Psoas muscle (tissue), 7 donors: ENCODE measurements at regions not wholly inside any gene's neighbourhood (a gene's known extent, or its start where the extent isn't known, plus 50 kb on each side); places are given as distances from the start of the nearest gene placed in this dataset.

Source experiments
- ATAC-seq, 4 donors: fragments of 200-7000 bp; cut with Tn5 transposase; one replicate each; pipeline ENCODE4 v1.9.1; 2020; ENCODE audit warnings: moderate library complexity in 3 of 4, mild to moderate bottlenecking in 2 of 4
- DNase-seq, 2 donors: peaks; one replicate each; pipeline ENCODE4 v3.0.0-alpha.2; 2020
- H3K27ac ChIP-seq: fragments of 200-600 bp; one replicate; pipeline ENCODE4 v1.8.0; 2022
- H3K27me3 ChIP-seq, 3 donors: fragments of 200-600 bp in 1 of 3; one replicate each; pipeline versions ENCODE4 v1.6.1 to v1.8.0; 2013 to 2022; ENCODE audit warnings: low read length in 2 of 3, mild to moderate bottlenecking in 2 of 3, moderate library complexity in 1 of 3; ENCODE audit not compliant: insufficient read depth in 3 of 3
- H3K36me3 ChIP-seq, 2 donors: fragments of 200-600 bp in 1 of 2; one replicate each; pipeline versions ENCODE4 v1.6.1 to v1.8.0; 2013 to 2022; ENCODE audit warnings: low read depth in 1 of 2, mild to moderate bottlenecking in 1 of 2, moderate library complexity in 1 of 2; ENCODE audit not compliant: insufficient read depth in 1 of 2
- H3K4me1 ChIP-seq: fragments of 200-600 bp; one replicate; pipeline ENCODE4 v1.8.0; 2022
- H3K4me3 ChIP-seq: fragments of 200-600 bp; one replicate; pipeline ENCODE4 v1.8.0; 2022; ENCODE audit warnings: mild to moderate bottlenecking
- H3K9me3 ChIP-seq: fragments of 200-600 bp; one replicate; pipeline ENCODE4 v1.8.0; 2022
- WGBS, 3 donors: extraction: QIAGEN DNeasy Blood & Tissue Kit; methylation state at CpG; one replicate each; pipeline versions ENCODE4 v1.1.6 to v1.1.7; 2013; 5-methylcytosine and 5-hydroxymethylcytosine counted together
- intact Hi-C, 2 donors: fragments of 100-400 bp; cut with DNase I; formaldehyde crosslinking; loops; one replicate each; pipeline versions ENCODE4 v1.11.0 to v1.14.2; 2022
- TF ChIP-seq, protein P1 (sequence below): fragments of 200-600 bp; IDR thresholded peaks from one replicate; pipeline ENCODE4 v1.8.0; 2022; ENCODE audit warnings: antibody characterized with exemption
- donor health status: healthy with polysubstance abuse.
- donor health status: DM: no; HTN: no; CAD: no; lungs with moderate emphysema.
- donor health status: Bipolar disorder and iron deficiency.
- donor health status: healthy.
- donor health status: DM: yes; HTN: yes; CAD: no.
- donor health status: DM: no; HTN: no; CAD: no.
- donor health status: DM: yes; HTN: yes; CAD: no.

DNA sequence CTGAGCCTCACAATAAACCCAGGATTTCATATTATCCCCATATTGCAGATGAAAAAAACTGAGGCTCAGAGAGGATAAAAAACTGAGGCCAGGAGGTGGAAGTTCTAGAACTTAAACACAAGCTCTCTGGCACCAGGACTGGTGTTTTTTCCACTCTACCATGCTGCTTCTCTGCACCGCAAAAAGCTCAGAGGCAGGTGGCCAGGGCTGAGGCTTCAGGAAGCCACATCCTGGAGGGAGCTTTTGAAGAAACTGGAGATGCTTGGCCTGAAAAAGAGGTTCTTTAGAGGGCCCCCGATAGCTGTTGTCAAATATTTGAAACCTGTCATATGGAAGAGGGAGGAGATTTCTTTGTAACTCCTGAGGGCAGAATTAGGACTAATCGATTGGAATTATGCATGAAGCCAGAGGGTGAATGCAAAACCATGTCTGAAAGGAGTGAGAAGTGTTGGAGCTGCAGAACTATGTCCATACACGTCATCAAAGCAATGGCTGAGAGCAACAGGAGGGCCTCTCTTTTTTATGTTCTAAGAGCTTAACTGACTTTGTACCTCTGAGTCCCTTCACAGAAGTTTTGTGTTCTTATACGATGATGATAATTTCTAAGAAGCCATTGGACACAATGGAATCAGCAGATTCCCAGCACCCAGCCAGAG, 448.6 kb downstream of the FUT8 start:
- intact Hi-C loops, result no loop called here
- Histone ChIP-seq H3K9me3 (no peaks in the 10 kb centered on the region), H3K4me3 (no peak overlapping the region), H3K27me3 (no peaks in the 10 kb centered on the region), H3K27ac (no peak overlapping the region), H3K36me3 (no peaks in the 10 kb centered on the region), H3K4me1 (no peaks in the 10 kb centered on the region)
- DNase-seq, result no peak
- ATAC-seq, result no peak
- 66 to 79% (median 74%) methylated on average over 5 of the region's 5 CpGs for WGBS, 3 donors
- TF ChIP-seq, protein P1, sequence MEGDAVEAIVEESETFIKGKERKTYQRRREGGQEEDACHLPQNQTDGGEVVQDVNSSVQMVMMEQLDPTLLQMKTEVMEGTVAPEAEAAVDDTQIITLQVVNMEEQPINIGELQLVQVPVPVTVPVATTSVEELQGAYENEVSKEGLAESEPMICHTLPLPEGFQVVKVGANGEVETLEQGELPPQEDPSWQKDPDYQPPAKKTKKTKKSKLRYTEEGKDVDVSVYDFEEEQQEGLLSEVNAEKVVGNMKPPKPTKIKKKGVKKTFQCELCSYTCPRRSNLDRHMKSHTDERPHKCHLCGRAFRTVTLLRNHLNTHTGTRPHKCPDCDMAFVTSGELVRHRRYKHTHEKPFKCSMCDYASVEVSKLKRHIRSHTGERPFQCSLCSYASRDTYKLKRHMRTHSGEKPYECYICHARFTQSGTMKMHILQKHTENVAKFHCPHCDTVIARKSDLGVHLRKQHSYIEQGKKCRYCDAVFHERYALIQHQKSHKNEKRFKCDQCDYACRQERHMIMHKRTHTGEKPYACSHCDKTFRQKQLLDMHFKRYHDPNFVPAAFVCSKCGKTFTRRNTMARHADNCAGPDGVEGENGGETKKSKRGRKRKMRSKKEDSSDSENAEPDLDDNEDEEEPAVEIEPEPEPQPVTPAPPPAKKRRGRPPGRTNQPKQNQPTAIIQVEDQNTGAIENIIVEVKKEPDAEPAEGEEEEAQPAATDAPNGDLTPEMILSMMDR, result no peak

DNA sequence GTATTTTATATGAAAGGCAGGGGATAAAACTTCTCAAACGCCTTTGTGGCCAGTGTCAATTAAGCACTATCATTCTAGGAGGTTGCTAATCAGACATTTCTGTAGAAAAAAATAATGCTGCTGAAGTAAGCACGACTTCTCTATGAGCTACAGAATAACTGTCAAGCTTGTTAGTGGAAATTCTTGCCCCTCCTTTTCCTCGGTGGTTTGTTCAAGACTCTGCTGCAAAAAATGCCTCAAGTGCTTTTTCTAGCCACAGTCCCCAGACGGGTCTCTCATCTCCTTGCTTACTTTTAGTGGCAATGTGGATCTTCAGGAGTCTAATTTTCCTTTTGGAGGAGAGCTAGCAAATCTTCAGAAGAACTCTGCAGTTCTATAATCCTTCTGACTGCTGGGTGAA, 452.0 kb downstream of the FUT8 start:
- 34 to 36% (median 35%) methylated on average over 4 of the region's 4 CpGs for WGBS, 3 donors

DNA sequence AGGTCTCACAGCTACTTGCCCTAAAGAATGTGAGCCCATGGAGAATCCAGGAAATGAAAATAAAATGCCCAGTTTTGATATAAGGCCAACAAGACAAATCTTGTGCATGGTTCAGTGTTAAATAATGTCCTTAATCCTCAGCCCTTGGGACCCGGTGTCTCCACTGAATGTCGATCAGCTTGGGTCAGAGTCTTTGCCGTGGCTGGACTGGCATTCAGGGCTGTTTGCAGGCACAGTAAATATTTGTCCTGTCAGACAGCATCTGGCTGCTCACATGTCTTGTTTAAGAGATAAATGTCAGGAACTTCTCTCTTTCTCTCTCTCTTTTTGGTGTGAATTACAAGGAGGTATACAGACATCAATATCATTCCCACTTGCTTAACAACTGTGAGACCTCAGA, 452.5 kb downstream of the FUT8 start:
- H3K36me3 ChIP-seq, result no peaks in the 10 kb centered on the region
- no peak overlapping the region for H3K4me3 ChIP-seq
- no peak overlapping the region for H3K27ac ChIP-seq
- H3K27me3 ChIP-seq, result peaks cover 0 to 2% (median 0%) of the 10 kb centered on the region in 3 donors
- intact Hi-C loops, result no loop called here
- DNase-seq (no peak), ATAC-seq (no peak)
- no peaks in the 10 kb centered on the region for H3K4me1 ChIP-seq
- 34 to 39% (median 38%) methylated on average over 3 of the region's 3 CpGs for WGBS, 3 donors
- TF ChIP-seq, protein P1, result no peak
- H3K9me3 ChIP-seq, result no peaks in the 10 kb centered on the region

More for the DNA sequence above, 452.0 kb downstream of the FUT8 start:
- Histone ChIP-seq H3K9me3 (no peaks in the 10 kb centered on the region), H3K27ac (no peak overlapping the region), H3K27me3 (no peaks in the 10 kb centered on the region), H3K36me3 (no peaks in the 10 kb centered on the region), H3K4me3 (no peak overlapping the region), H3K4me1 (no peaks in the 10 kb centered on the region)
- ATAC-seq, result no peak
- DNase-seq, result no peak
- TF ChIP-seq, protein P1, result no peak
- intact Hi-C loops, result no loop called here

DNA sequence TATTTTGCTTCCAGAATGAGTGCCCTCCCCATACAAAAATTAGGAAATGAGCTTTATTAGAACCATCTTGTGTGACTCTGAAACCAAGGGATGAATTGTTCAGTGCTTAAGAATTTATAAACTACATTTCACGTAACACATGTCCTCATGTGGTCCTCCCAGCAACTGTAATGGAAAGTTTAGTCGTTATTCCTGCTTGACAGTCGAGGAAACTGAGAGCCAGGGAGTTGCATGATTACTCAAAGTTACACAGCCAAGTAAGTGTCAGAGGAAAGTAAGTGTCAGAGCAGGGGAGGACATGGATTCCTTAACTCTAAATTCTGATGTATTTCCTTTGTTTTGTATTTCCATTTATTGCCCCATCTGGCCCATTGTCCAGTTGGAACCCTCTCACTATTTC, 453.9 kb downstream of the FUT8 start:
- intact Hi-C loops, result no loop called here
- H3K4me1 ChIP-seq, result no peaks in the 10 kb centered on the region
- DNase-seq, result no peak

More for the DNA sequence above, 453.9 kb downstream of the FUT8 start:
- Histone ChIP-seq H3K27me3 (peaks cover 0 to 2% (median 0%) of the 10 kb centered on the region in 3 donors), H3K9me3 (no peaks in the 10 kb centered on the region), H3K27ac (no peak overlapping the region), H3K36me3 (no peaks in the 10 kb centered on the region), H3K4me3 (no peak overlapping the region)
- TF ChIP-seq, protein P1, result no peak
- no peak for ATAC-seq
- 69 to 77% (median 73%) methylated on average over 3 of the region's 3 CpGs for WGBS, 3 donors
